OCI-LY7 (cell line): ENCODE measurements at regions not wholly inside any gene's neighbourhood (a gene's known extent, or its start where the extent isn't known, plus 50 kb on each side); places are given as distances from the start of the nearest gene placed in this dataset.

Experiments
- BruUV-seq: library from RNA; stranded (reverse); fragments of 400-500 nt; replicated peaks from 2 replicates; lab custom pipeline; 2021; lab: Mats Ljungman, UMichigan
- CTCF ChIA-PET: fragments of 300-600 bp; sonication (Branson Sonifier 250); formaldehyde crosslinking; loops from one replicate; lab custom pipeline; 2022; ENCODE audit warnings: antibody characterized with exemption; ENCODE audit not compliant: unreplicated experiment; lab: Charles Lee
- POLR2A ChIA-PET: fragments of 300-600 bp; sonication (Branson Sonifier 250); formaldehyde crosslinking; loops from one replicate; lab custom pipeline; 2022; ENCODE audit warnings: antibody characterized with exemption; lab: Charles Lee
- DNase-seq: peaks from one replicate; pipeline ENCODE4 v3.0.0-alpha.2; 2015; ENCODE audit warnings: low spot score
- H2AFZ ChIP-seq: fragments of 200-600 bp; sonication (generic), shearing (Covaris generic); 2 replicates; pipeline ENCODE4 v1.6.1; 2014; ENCODE audit warnings: mild to moderate bottlenecking, antibody characterized with exemption, low read length, moderate library complexity
- H3K27ac ChIP-seq: fragments of 200-600 bp; sonication (generic); 2 replicates; pipeline ENCODE4 v1.5.1; 2014; ENCODE audit warnings: mixed run types, low read depth, mild to moderate bottlenecking, moderate library complexity, low read length, inconsistent platforms; ENCODE audit not compliant: poor library complexity, severe bottlenecking
- H3K36me3 ChIP-seq: fragments of 200-600 bp; sonication (generic); 2 replicates; pipeline ENCODE4 v1.6.1; 2014; ENCODE audit warnings: mild to moderate bottlenecking, antibody characterized with exemption, low read length, moderate library complexity, mixed read lengths; ENCODE audit not compliant: insufficient read depth
- H3K4me1 ChIP-seq: fragments of 200-600 bp; sonication (generic); 2 replicates; pipeline ENCODE4 v1.5.1; 2014; ENCODE audit warnings: mild to moderate bottlenecking, low read length; ENCODE audit not compliant: insufficient read depth, poor library complexity, severe bottlenecking
- H3K4me2 ChIP-seq: fragments of 200-600 bp; sonication (generic); 2 replicates; pipeline ENCODE4 v1.6.1; 2014; ENCODE audit warnings: mild to moderate bottlenecking, low read length
- H3K4me3 ChIP-seq: fragments of 200-600 bp; sonication (generic); 2 replicates; pipeline ENCODE4 v1.5.1; 2014; ENCODE audit warnings: mild to moderate bottlenecking, low read depth, low read length; ENCODE audit not compliant: poor library complexity, severe bottlenecking
- H3K79me2 ChIP-seq: fragments of 200-600 bp; sonication (generic); 2 replicates; pipeline ENCODE4 v1.6.1; 2016; ENCODE audit warnings: low read depth, mild to moderate bottlenecking, low read length, moderate library complexity, mixed read lengths; ENCODE audit not compliant: insufficient read depth
- H3K9me2 ChIP-seq: fragments of 200-600 bp; sonication (generic); 2 replicates; pipeline ENCODE4 v1.6.1; 2016; ENCODE audit warnings: mild to moderate bottlenecking, low read length, mixed read lengths; ENCODE audit not compliant: insufficient read depth
- H3K9me3 ChIP-seq: fragments of 200-600 bp; sonication (generic); 2 replicates; pipeline ENCODE4 v1.6.1; 2014; ENCODE audit warnings: mild to moderate bottlenecking, mixed run types, low read length, mixed read lengths
- H4K20me1 ChIP-seq: fragments of 200-600 bp; sonication (generic); 2 replicates; pipeline ENCODE4 v1.6.1; 2014; ENCODE audit warnings: mild to moderate bottlenecking, antibody characterized with exemption, low read length, moderate library complexity, mixed read lengths; ENCODE audit not compliant: insufficient read depth
- EZH2phosphoT487 ChIP-seq: fragments of 200-600 bp; sonication (generic); IDR thresholded peaks from 2 replicates; pipeline ENCODE4 v1.6.1; 2018; ENCODE audit warnings: low read depth, borderline replicate concordance, mild to moderate bottlenecking, mixed run types, antibody characterized with exemption, low read length, moderate library complexity, mixed read lengths
- intact Hi-C: fragments of 100-400 bp; cut with micrococcal nuclease; formaldehyde crosslinking; loops from one replicate; pipeline ENCODE4 v1.10.0; 2022; ENCODE audit not compliant: unreplicated experiment
- TF ChIP-seq, protein P1 (sequence below): fragments of 200-600 bp; sonication (generic); conservative IDR thresholded peaks from 2 replicates; pipeline ENCODE4 v1.5.1; 2014; ENCODE audit warnings: mild to moderate bottlenecking, antibody characterized with exemption, low read length, moderate library complexity, mixed read lengths

DNA sequence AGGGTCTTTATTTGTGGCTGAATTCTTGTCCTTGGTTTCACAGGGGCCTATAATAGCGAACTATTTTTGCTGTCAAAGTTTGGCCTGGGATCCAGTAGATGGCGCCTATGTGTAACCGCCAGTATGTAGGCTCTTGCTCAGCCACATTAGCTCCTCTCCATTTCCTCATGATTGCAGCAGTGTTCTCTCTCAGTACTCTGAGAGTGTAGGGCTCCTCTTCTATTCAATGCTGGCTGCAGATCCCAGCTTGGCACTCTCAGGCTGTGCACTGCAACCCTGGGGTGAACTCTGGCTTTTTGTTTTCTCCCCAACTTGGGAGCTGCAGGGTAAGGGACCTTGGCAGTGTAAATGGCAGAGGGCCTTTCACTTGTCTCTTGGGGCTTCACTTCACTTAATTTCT is 344.6 kb upstream of the CHAC2 start:
- TF ChIP-seq, protein P1, sequence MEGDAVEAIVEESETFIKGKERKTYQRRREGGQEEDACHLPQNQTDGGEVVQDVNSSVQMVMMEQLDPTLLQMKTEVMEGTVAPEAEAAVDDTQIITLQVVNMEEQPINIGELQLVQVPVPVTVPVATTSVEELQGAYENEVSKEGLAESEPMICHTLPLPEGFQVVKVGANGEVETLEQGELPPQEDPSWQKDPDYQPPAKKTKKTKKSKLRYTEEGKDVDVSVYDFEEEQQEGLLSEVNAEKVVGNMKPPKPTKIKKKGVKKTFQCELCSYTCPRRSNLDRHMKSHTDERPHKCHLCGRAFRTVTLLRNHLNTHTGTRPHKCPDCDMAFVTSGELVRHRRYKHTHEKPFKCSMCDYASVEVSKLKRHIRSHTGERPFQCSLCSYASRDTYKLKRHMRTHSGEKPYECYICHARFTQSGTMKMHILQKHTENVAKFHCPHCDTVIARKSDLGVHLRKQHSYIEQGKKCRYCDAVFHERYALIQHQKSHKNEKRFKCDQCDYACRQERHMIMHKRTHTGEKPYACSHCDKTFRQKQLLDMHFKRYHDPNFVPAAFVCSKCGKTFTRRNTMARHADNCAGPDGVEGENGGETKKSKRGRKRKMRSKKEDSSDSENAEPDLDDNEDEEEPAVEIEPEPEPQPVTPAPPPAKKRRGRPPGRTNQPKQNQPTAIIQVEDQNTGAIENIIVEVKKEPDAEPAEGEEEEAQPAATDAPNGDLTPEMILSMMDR = peak; percentile 81
- TF ChIP-seq EZH2phosphoT487 = no peak
- H3K36me3 ChIP-seq = no peaks in the 10 kb centered on the region
- ChIA-PET CTCF (no interaction called here), POLR2A (interaction anchor here (0.7 to 1.0 kb wide), 2 partner anchors 13 to 722 kb away, joined by 3 read pairs; no protein-coding TSS in a partner anchor)
- H4K20me1 ChIP-seq = no peaks in the 10 kb centered on the region
- H3K4me1 ChIP-seq = no peaks in the 10 kb centered on the region
- no peak overlapping the region for H3K4me2 ChIP-seq
- peak overlapping the region; percentile 40; the same call in 1 of the 2 replicates for H2AFZ ChIP-seq
- intact Hi-C loops = loop anchor here (2.0 to 10.0 kb wide), 2 partner anchors 402 to 1282 kb away; no protein-coding TSS in a partner anchor
- H3K9me3 ChIP-seq = no peaks in the 10 kb centered on the region
- no TSS peak for BruUV-seq
- no peaks in the 10 kb centered on the region for H3K9me2 ChIP-seq
- H3K79me2 ChIP-seq = no peaks in the 10 kb centered on the region
- H3K4me3 ChIP-seq = no peak overlapping the region
- peak; percentile 63 for DNase-seq
- no peak overlapping the region for H3K27ac ChIP-seq

DNA sequence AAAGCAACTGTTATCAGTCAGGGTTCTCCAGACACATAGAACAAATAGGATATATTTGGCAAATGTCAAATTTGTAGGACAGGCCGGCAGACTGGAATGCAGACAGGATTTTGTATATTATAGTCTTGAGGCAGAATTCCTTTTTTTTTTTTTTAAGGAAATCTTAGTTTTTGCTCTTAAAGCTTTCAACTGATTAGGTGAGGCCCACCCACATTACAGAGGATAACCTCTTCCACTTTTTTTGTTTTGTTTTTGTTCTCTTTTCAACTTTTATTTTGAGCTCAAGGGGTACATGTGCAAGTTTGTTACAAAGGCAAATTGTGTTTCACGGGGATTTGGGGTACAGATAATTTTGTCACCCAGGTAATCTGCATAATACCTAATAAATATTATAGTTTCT is 350.2 kb upstream of the CHAC2 start:
- ChIA-PET CTCF (no interaction called here), POLR2A (interaction anchor here (0.6 to 0.7 kb wide), 2 partner anchors 13 to 412 kb away, joined by 4 read pairs; no protein-coding TSS in a partner anchor)
- Histone ChIP-seq H3K79me2 (no peaks in the 10 kb centered on the region), H3K9me2 (no peaks in the 10 kb centered on the region), H3K4me2 (no peak overlapping the region), H4K20me1 (no peaks in the 10 kb centered on the region), H3K4me1 (no peaks in the 10 kb centered on the region), H3K4me3 (no peak overlapping the region), H2AFZ (no peak overlapping the region), H3K9me3 (no peaks in the 10 kb centered on the region), H3K27ac (no peak overlapping the region), H3K36me3 (no peaks in the 10 kb centered on the region)
- no peak for DNase-seq
- intact Hi-C loops = no loop called here
- BruUV-seq = no TSS peak
- TF ChIP-seq EZH2phosphoT487 = no peak
- TF ChIP-seq, protein P1 = no peak

DNA sequence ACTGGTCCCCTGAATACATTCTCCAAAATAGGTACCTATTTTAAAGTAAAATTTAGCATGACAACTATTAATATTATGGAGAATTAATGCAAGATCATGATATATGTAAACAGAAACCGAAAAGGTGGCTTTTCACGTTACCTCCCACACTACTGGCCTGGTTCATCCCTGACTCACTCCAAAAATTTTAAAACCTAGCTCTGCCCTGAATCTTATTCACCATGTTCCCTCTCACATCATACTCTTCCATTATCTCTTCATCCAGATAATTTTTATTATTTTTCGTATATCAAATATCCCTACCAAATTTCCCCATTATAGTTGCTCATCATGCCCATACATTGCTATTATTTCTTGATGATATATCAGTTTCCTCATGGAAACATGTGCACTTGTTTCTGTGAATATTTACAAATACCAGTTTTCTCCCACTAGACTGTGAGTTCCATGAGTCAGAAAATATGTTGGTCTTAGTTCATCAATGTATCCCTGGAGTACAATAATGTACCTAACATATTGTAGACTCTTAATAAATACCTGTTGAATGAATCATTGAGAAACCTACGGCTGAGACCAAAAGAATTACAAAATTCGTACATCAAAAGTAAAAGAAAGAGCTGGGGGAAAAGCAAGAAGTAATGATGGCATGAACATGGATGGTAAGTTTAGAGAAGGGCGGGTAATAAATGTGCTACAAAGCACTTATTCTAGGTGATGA is 360.1 kb upstream of the CHAC2 start:
- no peak overlapping the region for H3K27ac ChIP-seq
- no peak overlapping the region for H3K4me3 ChIP-seq
- TF ChIP-seq, protein P1 = no peak
- TF ChIP-seq EZH2phosphoT487 = no peak
- H3K9me3 ChIP-seq = no peaks in the 10 kb centered on the region
- BruUV-seq = no TSS peak
- H3K4me1 ChIP-seq = no peaks in the 10 kb centered on the region
- H3K79me2 ChIP-seq = no peaks in the 10 kb centered on the region
- H2AFZ ChIP-seq = no peak overlapping the region
- CTCF ChIA-PET = no interaction called here
- no peak for DNase-seq
- no peaks in the 10 kb centered on the region for H3K36me3 ChIP-seq
- intact Hi-C loops = no loop called here
- POLR2A ChIA-PET = interaction anchor here (1.7 kb wide), 1 partner anchor 13 kb away, joined by 5 read pairs; no protein-coding TSS in a partner anchor
- H3K4me2 ChIP-seq = no peak overlapping the region
- H4K20me1 ChIP-seq = no peaks in the 10 kb centered on the region
- no peaks in the 10 kb centered on the region for H3K9me2 ChIP-seq
